AG09309 (cell line): ENCODE measurements at regions not wholly inside any gene's neighbourhood (a gene's known extent, or its start where the extent isn't known, plus 50 kb on each side); places are given as distances from the start of the nearest gene placed in this dataset.

ENCODE experiments used
- DNase-seq: peaks from one replicate; pipeline ENCODE4 v3.0.0-alpha.2; 2010; ENCODE audit warnings: low read depth
- H3K4me3 ChIP-seq: 2 replicates; pipeline ENCODE4 v1.5.1; 2011; ENCODE audit warnings: mild to moderate bottlenecking, low read depth, low read length, moderate library complexity; ENCODE audit not compliant: control insufficient read depth
- TF ChIP-seq, protein P1 (sequence below): IDR thresholded peaks from 2 replicates; pipeline ENCODE4 v1.5.1; 2011; ENCODE audit warnings: mild to moderate bottlenecking, low read depth, low read length, inconsistent platforms; ENCODE audit not compliant: insufficient read depth, control insufficient read depth; ENCODE audit errors: missing control alignments

DNA sequence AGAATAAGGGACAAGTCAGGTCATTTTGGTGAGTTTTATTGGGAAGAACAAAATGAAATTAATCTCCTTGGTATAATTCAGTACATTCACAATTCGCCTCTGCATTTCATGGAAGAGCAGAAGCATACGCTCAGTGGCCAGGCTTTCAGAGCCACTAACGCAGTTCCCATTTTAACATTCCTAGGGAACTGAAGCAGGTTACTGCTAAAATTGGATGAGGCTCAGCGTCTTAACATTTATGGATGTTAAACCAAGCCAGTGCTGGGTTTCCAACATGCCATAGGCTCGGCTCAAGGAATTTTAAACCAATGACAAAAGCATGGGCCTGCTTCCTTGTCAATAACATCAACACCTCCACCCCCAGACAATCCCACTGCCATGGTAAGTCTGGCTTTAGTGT is 172.7 kb upstream of the PRICKLE2 start:
- no peak for DNase-seq
- TF ChIP-seq, protein P1, sequence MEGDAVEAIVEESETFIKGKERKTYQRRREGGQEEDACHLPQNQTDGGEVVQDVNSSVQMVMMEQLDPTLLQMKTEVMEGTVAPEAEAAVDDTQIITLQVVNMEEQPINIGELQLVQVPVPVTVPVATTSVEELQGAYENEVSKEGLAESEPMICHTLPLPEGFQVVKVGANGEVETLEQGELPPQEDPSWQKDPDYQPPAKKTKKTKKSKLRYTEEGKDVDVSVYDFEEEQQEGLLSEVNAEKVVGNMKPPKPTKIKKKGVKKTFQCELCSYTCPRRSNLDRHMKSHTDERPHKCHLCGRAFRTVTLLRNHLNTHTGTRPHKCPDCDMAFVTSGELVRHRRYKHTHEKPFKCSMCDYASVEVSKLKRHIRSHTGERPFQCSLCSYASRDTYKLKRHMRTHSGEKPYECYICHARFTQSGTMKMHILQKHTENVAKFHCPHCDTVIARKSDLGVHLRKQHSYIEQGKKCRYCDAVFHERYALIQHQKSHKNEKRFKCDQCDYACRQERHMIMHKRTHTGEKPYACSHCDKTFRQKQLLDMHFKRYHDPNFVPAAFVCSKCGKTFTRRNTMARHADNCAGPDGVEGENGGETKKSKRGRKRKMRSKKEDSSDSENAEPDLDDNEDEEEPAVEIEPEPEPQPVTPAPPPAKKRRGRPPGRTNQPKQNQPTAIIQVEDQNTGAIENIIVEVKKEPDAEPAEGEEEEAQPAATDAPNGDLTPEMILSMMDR = no peak
- H3K4me3 ChIP-seq = no peak overlapping the region

DNA sequence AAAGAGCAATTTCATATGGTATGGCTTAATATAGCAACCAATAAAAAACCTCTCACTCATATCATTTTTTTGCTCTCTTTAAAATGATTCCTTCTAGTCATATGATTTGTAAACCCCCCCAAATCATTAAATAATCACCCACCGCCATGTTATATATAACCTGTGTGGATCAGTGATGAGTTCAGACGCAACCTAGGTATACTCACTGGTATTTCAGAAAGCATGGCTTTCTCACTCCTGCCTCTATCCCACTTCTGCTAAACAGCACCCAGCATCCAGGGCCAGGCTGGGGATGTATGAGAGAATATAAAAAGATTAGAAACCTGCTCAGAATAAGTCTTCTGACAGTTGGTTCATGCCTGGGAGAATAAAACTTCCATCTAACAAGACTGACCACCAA is 172.3 kb upstream of the PRICKLE2 start:
- H3K4me3 ChIP-seq = no peak overlapping the region
- DNase-seq = no peak
- TF ChIP-seq, protein P1 = no peak

DNA sequence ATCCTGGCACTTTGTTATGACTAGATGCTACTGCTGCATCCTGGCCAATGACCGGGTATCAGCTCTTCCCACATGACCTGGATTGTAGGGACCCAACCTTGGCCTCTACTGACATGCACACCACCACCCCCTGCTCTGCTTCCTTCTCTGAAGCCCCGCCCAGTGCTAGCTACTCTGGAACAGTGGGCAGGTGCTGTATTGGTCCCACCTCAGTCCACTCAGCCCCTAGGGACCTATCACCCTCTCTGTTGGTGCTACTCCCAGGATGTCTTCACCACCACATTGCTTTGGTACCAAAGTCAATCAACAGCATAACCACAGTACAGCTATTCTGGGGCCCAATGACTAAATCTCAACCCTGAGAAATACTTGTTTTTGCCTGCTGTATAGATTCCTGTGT is 170.2 kb upstream of the PRICKLE2 start:
- TF ChIP-seq, protein P1 = no peak
- no peak for DNase-seq
- no peak overlapping the region for H3K4me3 ChIP-seq

DNA sequence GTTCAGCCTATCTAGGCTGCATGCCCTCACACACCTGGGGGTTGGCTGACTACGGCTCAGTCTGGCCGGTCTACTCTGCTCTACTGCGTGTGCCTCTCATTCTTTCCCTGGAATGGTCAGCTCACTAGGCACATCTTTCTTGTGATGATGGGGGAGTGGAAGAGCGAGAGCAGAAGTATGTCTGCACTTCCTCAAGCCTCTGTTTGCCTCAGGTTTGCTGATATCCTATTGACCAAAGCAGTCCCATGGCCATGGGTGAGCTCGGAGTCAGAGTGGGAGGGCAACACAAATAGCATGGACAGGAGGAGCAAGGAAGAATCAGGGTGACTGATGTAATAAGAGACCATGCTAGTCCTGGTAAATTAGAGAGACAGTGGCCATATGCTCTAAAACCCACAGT is 167.9 kb upstream of the PRICKLE2 start:
- no peak for DNase-seq
- TF ChIP-seq, protein P1 = no peak

DNA sequence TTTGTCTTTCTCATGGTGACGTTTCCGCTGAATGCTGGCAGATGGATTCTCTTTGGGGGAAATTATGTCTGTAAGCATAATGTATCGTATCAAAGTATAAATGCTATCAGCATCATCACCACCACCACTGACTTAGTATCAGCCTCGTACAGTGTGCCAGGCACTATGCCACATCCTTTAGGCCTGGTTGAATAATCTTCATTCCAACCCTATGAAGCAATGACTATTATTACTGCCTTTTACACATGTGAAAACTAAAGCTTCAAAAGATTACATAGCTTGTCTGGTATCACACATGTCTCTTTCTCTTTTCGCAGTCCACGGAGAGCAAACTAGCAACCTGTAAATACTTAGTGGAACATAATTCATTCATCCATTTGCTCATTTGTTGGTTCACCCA is 166.7 kb upstream of the PRICKLE2 start:
- no peak for DNase-seq
- H3K4me3 ChIP-seq = no peak overlapping the region
- TF ChIP-seq, protein P1 = no peak

More for the DNA sequence above, 167.9 kb upstream of the PRICKLE2 start:
- H3K4me3 ChIP-seq = no peak overlapping the region

DNA sequence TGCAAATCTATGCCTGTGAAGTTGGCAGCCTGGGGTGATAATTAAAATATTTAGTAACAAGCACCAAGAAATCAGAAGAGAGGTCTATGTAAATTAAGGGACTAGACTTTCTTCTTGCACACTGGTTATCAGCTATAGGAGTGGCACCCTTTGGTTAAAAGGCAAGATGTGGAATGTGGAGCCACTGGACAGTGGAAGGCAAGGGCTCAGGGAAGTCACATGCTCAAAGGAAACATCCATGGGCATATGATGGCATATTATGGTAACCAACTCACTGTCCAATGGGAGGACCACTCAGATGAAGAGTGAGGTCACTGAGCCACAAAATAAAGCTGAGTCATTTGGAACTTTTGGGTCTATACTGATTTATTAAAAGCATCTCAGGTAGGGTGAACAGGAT is 165.6 kb upstream of the PRICKLE2 start:
- TF ChIP-seq, protein P1 = no peak
- no peak for DNase-seq
- no peak overlapping the region for H3K4me3 ChIP-seq

DNA sequence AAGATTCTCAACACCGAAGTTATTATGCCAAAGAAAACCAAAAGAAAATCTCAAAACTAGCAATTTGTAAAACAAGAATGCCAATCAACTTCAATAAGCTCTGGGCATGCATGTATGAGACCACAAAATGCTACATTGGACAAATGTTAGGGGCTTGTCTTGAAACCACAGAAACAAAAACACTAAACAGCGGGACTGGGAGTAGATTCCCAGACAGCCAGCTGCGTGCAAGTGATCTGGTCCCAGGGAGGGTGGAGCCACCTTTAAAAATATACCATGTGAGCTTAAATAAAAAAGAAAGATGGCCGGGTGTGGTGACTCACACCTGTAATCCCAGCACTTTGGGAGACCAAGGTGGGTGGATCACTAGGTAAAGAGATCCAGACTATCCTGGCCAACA is 163.6 kb upstream of the PRICKLE2 start:
- no peak overlapping the region for H3K4me3 ChIP-seq
- TF ChIP-seq, protein P1 = no peak
- DNase-seq = no peak
